Colonic mucosa (tissue), 4 donors: ENCODE measurements at regions not wholly inside any gene's neighbourhood (a gene's known extent, or its start where the extent isn't known, plus 50 kb on each side); places are given as distances from the start of the nearest gene placed in this dataset.

Experiments
- DNase-seq: peaks from one replicate; pipeline ENCODE4 v3.0.0-alpha.2; 2020
- H3K27ac ChIP-seq: fragments of 200-600 bp; one replicate; pipeline ENCODE4 v1.8.0; 2021
- H3K27me3 ChIP-seq: fragments of 200-600 bp; one replicate; pipeline ENCODE4 v1.8.0; 2021
- H3K36me3 ChIP-seq: fragments of 200-600 bp; one replicate; pipeline ENCODE4 v1.8.0; 2021
- H3K4me1 ChIP-seq: fragments of 200-600 bp; one replicate; pipeline ENCODE4 v1.8.0; 2021; ENCODE audit warnings: mild to moderate bottlenecking
- H3K4me3 ChIP-seq: fragments of 200-600 bp; one replicate; pipeline ENCODE4 v1.8.0; 2021
- H3K9ac ChIP-seq, 2 donors: one replicate each; pipeline ENCODE4 v1.7.0; 2013; ENCODE audit warnings: control low read depth in 2 of 2, low read depth in 2 of 2, low read length in 2 of 2
- H3K9me3 ChIP-seq: fragments of 200-600 bp; one replicate; pipeline ENCODE4 v1.8.0; 2021
- CTCF ChIP-seq: fragments of 200-600 bp; IDR thresholded peaks from one replicate; pipeline ENCODE4 v1.8.0; 2022; ENCODE audit warnings: antibody characterized with exemption, mild to moderate bottlenecking
- intact Hi-C: fragments of 100-400 bp; cut with DNase I; formaldehyde crosslinking; loops from one replicate; pipeline ENCODE4 v1.14.1; 2022
- donor health status: healthy.
- donor health status: DM: no; HTN: no; CAD: no.
- donor health status: DM: no; HTN: no; CAD: no.

- no peaks in the 10 kb centered on the region for H3K9me3 ChIP-seq
- H3K4me3 ChIP-seq = no peak overlapping the region
- H3K27ac ChIP-seq = no peak overlapping the region
- H3K27me3 ChIP-seq = no peaks in the 10 kb centered on the region
- no peaks in the 10 kb centered on the region for H3K36me3 ChIP-seq
- DNase-seq = no peak
- no peaks in the 10 kb centered on the region for H3K4me1 ChIP-seq
- no peak overlapping the region for H3K9ac ChIP-seq
- intact Hi-C loops = no loop called here
- TF ChIP-seq CTCF = no peak
Measured at GRCh38 chr12:74145328-74145727, 392.3 kb upstream of the ATXN7L3B start.

GRCh38 chr12:74148849-74149248 lies 388.8 kb upstream of the ATXN7L3B start:
- DNase-seq = no peak
- Histone ChIP-seq H3K4me3 (no peak overlapping the region), H3K27me3 (no peaks in the 10 kb centered on the region), H3K27ac (no peak overlapping the region), H3K4me1 (no peaks in the 10 kb centered on the region), H3K9me3 (no peaks in the 10 kb centered on the region), H3K36me3 (no peaks in the 10 kb centered on the region), H3K9ac (no peak overlapping the region)
- no peak for TF ChIP-seq CTCF
- intact Hi-C loops = no loop called here

GRCh38 chr12:74152370-74152769 lies 385.3 kb upstream of the ATXN7L3B start:
- no peaks in the 10 kb centered on the region for H3K4me1 ChIP-seq
- no peaks in the 10 kb centered on the region for H3K27me3 ChIP-seq
- no peak overlapping the region for H3K9ac ChIP-seq
- no peak overlapping the region for H3K4me3 ChIP-seq
- TF ChIP-seq CTCF = no peak
- no peak for DNase-seq
- no peak overlapping the region for H3K27ac ChIP-seq
- H3K36me3 ChIP-seq = no peaks in the 10 kb centered on the region
- H3K9me3 ChIP-seq = no peaks in the 10 kb centered on the region
- intact Hi-C loops = no loop called here

GRCh38 chr12:74166096-74166495 lies 371.5 kb upstream of the ATXN7L3B start:
- intact Hi-C loops = no loop called here
- Histone ChIP-seq H3K9me3 (no peaks in the 10 kb centered on the region), H3K4me1 (no peaks in the 10 kb centered on the region)

GRCh38 chr12:74169607-74170006 lies 368.0 kb upstream of the ATXN7L3B start:
- Histone ChIP-seq H3K36me3 (no peaks in the 10 kb centered on the region), H3K27ac (no peak overlapping the region), H3K27me3 (no peaks in the 10 kb centered on the region), H3K4me1 (no peaks in the 10 kb centered on the region), H3K9me3 (no peaks in the 10 kb centered on the region), H3K4me3 (no peak overlapping the region), H3K9ac (no peak overlapping the region)
- intact Hi-C loops = no loop called here
- no peak for TF ChIP-seq CTCF
- no peak for DNase-seq

More at GRCh38 chr12:74166096-74166495, 371.5 kb upstream of the ATXN7L3B start:
- no peak for DNase-seq
- Histone ChIP-seq H3K9ac (no peak overlapping the region), H3K27me3 (no peaks in the 10 kb centered on the region), H3K27ac (no peak overlapping the region), H3K4me3 (no peak overlapping the region), H3K36me3 (no peaks in the 10 kb centered on the region)
- no peak for TF ChIP-seq CTCF
